Fibroblast of lung (primary cell): ENCODE measurements at regions not wholly inside any gene's neighbourhood (a gene's known extent, or its start where the extent isn't known, plus 50 kb on each side); places are given as distances from the start of the nearest gene placed in this dataset.

Experiments
- DNase-seq, 2 donors: peaks; one replicate each; pipeline versions ENCODE4 v3.0.0 to v3.0.0-alpha.2; 2010; ENCODE audit warnings: low read depth in 2 of 2
- H2AFZ ChIP-seq: 2 replicates; pipeline ENCODE4 v1.5.1; 2012; ENCODE audit warnings: low read length, control low read depth, inconsistent platforms
- H3K27ac ChIP-seq: 2 replicates; pipeline ENCODE4 v1.5.1; 2011; ENCODE audit warnings: low read length, control low read depth; ENCODE audit not compliant: insufficient read depth
- H3K27me3 ChIP-seq: 2 replicates; pipeline ENCODE4 v1.5.1; 2011; ENCODE audit warnings: mild to moderate bottlenecking, low read length; ENCODE audit not compliant: control insufficient read depth, insufficient read depth
- H3K36me3 ChIP-seq: 2 replicates; pipeline ENCODE4 v1.5.1; 2011; ENCODE audit warnings: low read length; ENCODE audit not compliant: control insufficient read depth, insufficient read depth
- H3K4me1 ChIP-seq: 2 replicates; pipeline ENCODE4 v1.5.1; 2011; ENCODE audit warnings: low read length; ENCODE audit not compliant: control insufficient read depth, insufficient read depth; ENCODE audit errors: extremely low read depth
- H3K4me2 ChIP-seq: 2 replicates; pipeline ENCODE4 v1.5.1; 2011; ENCODE audit warnings: low read length, control low read depth; ENCODE audit not compliant: insufficient read depth; ENCODE audit errors: extremely low read depth
- H3K4me3 ChIP-seq, 4 experiments: fragments of 200-600 bp in 1 of 4; sonication (generic) in 1 of 4; replicated peaks in 1 of 4; 2 replicates each; pipeline ENCODE4 v1.5.1; 2011 to 2016; ENCODE audit warnings: low read length in 4 of 4, low read depth in 3 of 4, mild to moderate bottlenecking in 3 of 4, control low read depth in 2 of 4, inconsistent platforms in 1 of 4, mixed read lengths in 1 of 4; ENCODE audit not compliant: insufficient read depth in 1 of 4; ENCODE audit errors: control extremely low read depth in 1 of 4
- H3K79me2 ChIP-seq: 2 replicates; pipeline ENCODE4 v1.5.1; 2012; ENCODE audit warnings: mild to moderate bottlenecking, low read length, inconsistent platforms; ENCODE audit not compliant: control insufficient read depth, insufficient read depth
- H3K9ac ChIP-seq: 2 replicates; pipeline ENCODE4 v1.5.1; 2011; ENCODE audit warnings: mild to moderate bottlenecking, low read length, control low read depth; ENCODE audit not compliant: insufficient read depth
- H3K9me3 ChIP-seq: 2 replicates; pipeline ENCODE4 v1.5.1; 2012; ENCODE audit warnings: low read depth, low read length; ENCODE audit not compliant: control insufficient read depth, insufficient read depth
- H4K20me1 ChIP-seq: 2 replicates; pipeline ENCODE4 v1.5.1; 2011; ENCODE audit warnings: low read length; ENCODE audit not compliant: control insufficient read depth, insufficient read depth; ENCODE audit errors: extremely low read depth
- CTCF ChIP-seq, 2 donors: IDR thresholded peaks in 1 of 2; conservative IDR thresholded peaks in 1 of 2; 1 replicate in 1 of 2; 2 replicates in 1 of 2; pipeline ENCODE4 v1.5.1; 2011 to 2012; ENCODE audit warnings: low read length in 2 of 2, control low read depth in 1 of 2, inconsistent platforms in 1 of 2, low read depth in 1 of 2, mild to moderate bottlenecking in 1 of 2
- EZH2 ChIP-seq: IDR thresholded peaks from 2 replicates; pipeline ENCODE4 v1.5.1; 2012; ENCODE audit warnings: low read length, control low read depth, mild to moderate bottlenecking; ENCODE audit errors: missing control alignments

- H4K20me1 ChIP-seq = no peaks in the 10 kb centered on the region
- no peak overlapping the region for H3K9ac ChIP-seq
- no peak for DNase-seq
- no peaks in the 10 kb centered on the region for H3K36me3 ChIP-seq
- no peak overlapping the region for H3K4me2 ChIP-seq
- no peaks in the 10 kb centered on the region for H3K9me3 ChIP-seq
- no peaks in the 10 kb centered on the region for H3K79me2 ChIP-seq
- H2AFZ ChIP-seq = no peak overlapping the region
- TF ChIP-seq CTCF (conservative IDR thresholded peaks at IDR 0.05 in 1 of 2, IDR thresholded peaks at IDR 0.05 in 1 of 2; ENCODE audit: low read depth in 1 of 2, low read length in 2 of 2) = no peak
- TF ChIP-seq EZH2 = no peak
- H3K27ac ChIP-seq = no peak overlapping the region
- no peak overlapping the region for H3K4me3 ChIP-seq
- no peaks in the 10 kb centered on the region for H3K27me3 ChIP-seq
- H3K4me1 ChIP-seq = no peaks in the 10 kb centered on the region
Measured at GRCh38 chr3:27903446-27903845, 181.3 kb upstream of the EOMES start.

DNA sequence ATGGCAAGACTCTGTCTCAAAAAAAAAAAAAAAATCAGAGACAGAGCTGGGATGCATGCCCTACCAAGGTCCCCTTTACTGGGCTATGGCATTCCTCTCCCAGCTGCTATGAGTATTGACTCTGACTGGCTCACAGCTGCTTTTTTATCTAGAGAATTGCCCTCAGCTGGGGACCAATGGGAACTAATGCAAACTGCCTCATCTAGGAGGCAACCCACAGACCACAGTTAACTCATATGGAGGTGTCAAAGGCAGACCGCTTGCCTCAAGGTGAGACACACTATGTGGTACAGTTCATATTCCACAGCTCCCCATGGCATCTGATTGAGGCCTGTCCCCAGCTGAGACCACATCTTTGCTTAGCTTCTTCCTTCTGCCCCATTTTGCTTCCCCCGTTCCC lies 183.5 kb upstream of the EOMES start:
- Histone ChIP-seq H2AFZ (no peak overlapping the region), H3K27me3 (no peaks in the 10 kb centered on the region), H4K20me1 (no peaks in the 10 kb centered on the region), H3K4me1 (no peaks in the 10 kb centered on the region), H3K9me3 (no peaks in the 10 kb centered on the region), H3K79me2 (no peaks in the 10 kb centered on the region), H3K36me3 (no peaks in the 10 kb centered on the region), H3K9ac (no peak overlapping the region), H3K4me3 (no peak overlapping the region), H3K4me2 (no peak overlapping the region), H3K27ac (no peak overlapping the region)
- TF ChIP-seq CTCF (conservative IDR thresholded peaks at IDR 0.05 in 1 of 2, IDR thresholded peaks at IDR 0.05 in 1 of 2; ENCODE audit: low read depth in 1 of 2, low read length in 2 of 2) (no peak), EZH2 (no peak)
- no peak for DNase-seq

- Histone ChIP-seq H3K36me3 (no peaks in the 10 kb centered on the region), H3K9me3 (no peaks in the 10 kb centered on the region), H3K9ac (no peak overlapping the region), H3K4me3 (no peak overlapping the region), H3K27ac (no peak overlapping the region), H3K4me2 (no peak overlapping the region), H3K27me3 (no peaks in the 10 kb centered on the region), H3K4me1 (no peaks in the 10 kb centered on the region), H2AFZ (no peak overlapping the region), H3K79me2 (no peaks in the 10 kb centered on the region), H4K20me1 (no peaks in the 10 kb centered on the region)
- no peak for DNase-seq
- TF ChIP-seq CTCF (conservative IDR thresholded peaks at IDR 0.05 in 1 of 2, IDR thresholded peaks at IDR 0.05 in 1 of 2; ENCODE audit: low read depth in 1 of 2, low read length in 2 of 2) (no peak), EZH2 (no peak)
Measured at GRCh38 chr3:27907148-27907547, 185.0 kb upstream of the EOMES start.
